H1 (cell line): ENCODE measurements at regions not wholly inside any gene's neighbourhood (a gene's known extent, or its start where the extent isn't known, plus 50 kb on each side); places are given as distances from the start of the nearest gene placed in this dataset.

Source experiments
- CTCF ChIA-PET: fragments of 300-600 bp; sonication (Branson Sonifier 250); formaldehyde crosslinking; loops from one replicate; lab custom pipeline; 2021; ENCODE audit not compliant: partially characterized antibody; lab: Charles Lee
- POLR2A ChIA-PET: fragments of 300-600 bp; sonication (Branson Sonifier 250); formaldehyde crosslinking; loops from one replicate; lab custom pipeline; 2021; ENCODE audit warnings: inconsistent platforms; ENCODE audit not compliant: partially characterized antibody; lab: Charles Lee
- DNase-seq, 2 experiments: peaks; one replicate each; pipeline versions ENCODE4 v3.0.0 to v3.0.0-alpha.2; 2010 to 2022; ENCODE audit warnings: low spot score in 2 of 2, low read depth in 1 of 2, mixed read lengths in 1 of 2
- FAIRE-seq: peaks from 2 replicates; lab custom pipeline; 2011; peaks lifted over from hg19 to GRCh38; lab: Jason Lieb, UNC
- H2AFZ ChIP-seq: 2 replicates; pipeline ENCODE4 v1.8.1; 2012; ENCODE audit warnings: low read length, inconsistent platforms
- H2AK5ac ChIP-seq: 2 replicates; pipeline ENCODE4 v1.6.1; 2013; ENCODE audit warnings: low read depth, low read length
- H2BK120ac ChIP-seq: replicated peaks from 2 replicates; pipeline ENCODE3; 2013; ENCODE audit warnings: low read depth, low read length, inconsistent platforms
- H2BK12ac ChIP-seq: 2 replicates; pipeline ENCODE4 v1.6.1; 2013; ENCODE audit warnings: low read depth, low read length
- H2BK15ac ChIP-seq: 2 replicates; pipeline ENCODE4 v1.6.1; 2013; ENCODE audit warnings: low read length
- H2BK20ac ChIP-seq: 2 replicates; pipeline ENCODE4 v1.6.1; 2013; ENCODE audit warnings: low read length
- H2BK5ac ChIP-seq: 2 replicates; pipeline ENCODE4 v1.6.1; 2013; ENCODE audit warnings: low read depth, low read length
- H3K14ac ChIP-seq: 2 replicates; pipeline ENCODE4 v1.6.1; 2013; ENCODE audit warnings: inconsistent platforms; ENCODE audit not compliant: insufficient read length
- H3K18ac ChIP-seq: 2 replicates; pipeline ENCODE4 v1.6.1; 2013; ENCODE audit warnings: low read length; ENCODE audit errors: extremely low read depth
- H3K23ac ChIP-seq: 2 replicates; pipeline ENCODE4 v1.6.1; 2013; ENCODE audit warnings: inconsistent platforms; ENCODE audit not compliant: insufficient read length
- H3K23me2 ChIP-seq: 2 replicates; pipeline ENCODE4 v1.6.1; 2013; ENCODE audit warnings: low read depth, low read length
- H3K27ac ChIP-seq: 2 replicates; pipeline ENCODE4 v1.6.1; 2011; ENCODE audit warnings: low read depth, low read length, inconsistent platforms
- H3K27me3 ChIP-seq, 4 experiments: replicated peaks in 1 of 4; 1 replicate in 1 of 4; 2 replicates in 3 of 4; pipeline versions ENCODE4 v1.6.1 to v1.8.1; 2011 to 2013; ENCODE audit warnings: low read length in 3 of 4, mild to moderate bottlenecking in 3 of 4, inconsistent platforms in 2 of 4, mixed read lengths in 2 of 4, moderate library complexity in 1 of 4; ENCODE audit not compliant: control insufficient read depth in 3 of 4, insufficient read depth in 3 of 4; ENCODE audit errors: extremely low read depth in 1 of 4
- H3K36me3 ChIP-seq, 4 experiments: 2 replicates each; pipeline versions ENCODE4 v1.6.1 to v1.8.1; 2011 to 2013; ENCODE audit warnings: mild to moderate bottlenecking in 4 of 4, low read length in 3 of 4, moderate library complexity in 2 of 4, control low read depth in 1 of 4, inconsistent platforms in 1 of 4; ENCODE audit not compliant: insufficient read depth in 4 of 4, control insufficient read depth in 2 of 4
- H3K4ac ChIP-seq: replicated peaks from 2 replicates; pipeline ENCODE3; 2013; ENCODE audit warnings: low read length, low read depth, mixed read lengths, inconsistent platforms; ENCODE audit not compliant: insufficient read length
- H3K4me1 ChIP-seq, 4 experiments: replicated peaks in 1 of 4; 1 replicate in 1 of 4; 2 replicates in 3 of 4; pipeline versions ENCODE4 v1.6.1 to v1.8.1; 2011 to 2013; ENCODE audit warnings: low read length in 3 of 4, inconsistent platforms in 2 of 4, mixed read lengths in 1 of 4; ENCODE audit not compliant: insufficient read depth in 4 of 4, control insufficient read depth in 3 of 4
- H3K4me2 ChIP-seq, 2 experiments: 2 replicates each; pipeline versions ENCODE4 v1.6.1 to v1.8.1; 2011 to 2013; ENCODE audit warnings: low read depth in 2 of 2, low read length in 2 of 2, control low read depth in 1 of 2, inconsistent platforms in 1 of 2, mild to moderate bottlenecking in 1 of 2; ENCODE audit not compliant: insufficient read depth in 1 of 2
- H3K4me3 ChIP-seq, 4 experiments: fragments of 200-600, 300-600 bp in 1 of 4; sonication (generic), shearing (Covaris generic), sonication (Bioruptor Twin) in 1 of 4; 2 replicates each; pipeline versions ENCODE4 v1.5.1 to v1.8.1; 2011 to 2016; ENCODE audit warnings: low read length in 4 of 4, low read depth in 3 of 4, control low read depth in 2 of 4, inconsistent platforms in 2 of 4, mild to moderate bottlenecking in 2 of 4, mixed read lengths in 1 of 4, moderate library complexity in 1 of 4; ENCODE audit not compliant: insufficient read depth in 2 of 4; ENCODE audit errors: extremely low read depth in 1 of 4
- H3K56ac ChIP-seq: replicated peaks from 2 replicates; pipeline ENCODE3; 2013; ENCODE audit warnings: low read depth, mild to moderate bottlenecking, mixed read lengths, low read length, inconsistent platforms; ENCODE audit not compliant: insufficient read length
- H3K79me1 ChIP-seq: 2 replicates; pipeline ENCODE4 v1.6.1; 2013; ENCODE audit warnings: low read depth, low read length, control low read depth
- H3K79me2 ChIP-seq, 2 experiments: 2 replicates each; pipeline versions ENCODE4 v1.6.1 to v1.8.1; 2012 to 2013; ENCODE audit warnings: low read length in 2 of 2, mild to moderate bottlenecking in 2 of 2, inconsistent platforms in 1 of 2; ENCODE audit not compliant: insufficient read depth in 2 of 2, control insufficient read depth in 1 of 2
- H3K9ac ChIP-seq, 4 experiments: replicated peaks in 1 of 4; 1 replicate in 1 of 4; 2 replicates in 3 of 4; pipeline versions ENCODE4 v1.6.1 to v1.8.1; 2011 to 2013; ENCODE audit warnings: low read depth in 3 of 4, low read length in 3 of 4, control low read depth in 2 of 4, mild to moderate bottlenecking in 2 of 4, moderate library complexity in 2 of 4, inconsistent platforms in 1 of 4; ENCODE audit errors: extremely low read depth in 1 of 4
- H3K9me3 ChIP-seq, 2 experiments: 2 replicates each; pipeline versions ENCODE4 v1.6.1 to v1.8.1; 2012 to 2013; ENCODE audit warnings: mild to moderate bottlenecking in 2 of 2, moderate library complexity in 2 of 2, control low read depth in 1 of 2, inconsistent platforms in 1 of 2, low read depth in 1 of 2, low read length in 1 of 2, mixed read lengths in 1 of 2; ENCODE audit not compliant: insufficient read depth in 2 of 2
- H4K20me1 ChIP-seq, 2 experiments: replicated peaks in 1 of 2; 2 replicates each; pipeline versions ENCODE3 to v1.8.1; 2011 to 2013; ENCODE audit warnings: inconsistent platforms in 2 of 2, low read length in 2 of 2, mild to moderate bottlenecking in 1 of 2; ENCODE audit not compliant: insufficient read depth in 2 of 2, control insufficient read depth in 1 of 2
- H4K5ac ChIP-seq: 2 replicates; pipeline ENCODE4 v1.6.1; 2013; ENCODE audit warnings: low read length, low read depth, mixed read lengths, inconsistent platforms; ENCODE audit not compliant: insufficient read length
- H4K8ac ChIP-seq: 2 replicates; pipeline ENCODE4 v1.8.0; 2013; ENCODE audit warnings: mild to moderate bottlenecking, moderate library complexity, low read length, inconsistent platforms; ENCODE audit not compliant: insufficient read depth; ENCODE audit errors: extremely low read depth
- H4K91ac ChIP-seq: replicated peaks from 2 replicates; pipeline ENCODE3; 2013; ENCODE audit warnings: low read length, mixed read lengths, inconsistent platforms; ENCODE audit not compliant: insufficient read length
- ASH2L ChIP-seq: fragments of 200-600, 300-600 bp; sonication (generic); IDR thresholded peaks from one replicate; pipeline ENCODE4 v1.7.1; 2017; ENCODE audit warnings: low read length
- BCL11A ChIP-seq, 2 experiments: IDR thresholded peaks; one replicate each; pipeline ENCODE4 v1.6.1; 2011; ENCODE audit warnings: low read depth in 2 of 2, low read length in 2 of 2, mild to moderate bottlenecking in 2 of 2
- BRCA1 ChIP-seq: IDR thresholded peaks from 2 replicates; pipeline ENCODE4 v1.6.1; 2012; ENCODE audit warnings: low read depth, low read length, improper control_type of control experiment
- CBX8 ChIP-seq: fragments of 300-800, 300-1000 bp; sonication (generic); IDR thresholded peaks from 2 replicates; pipeline ENCODE4 v1.7.1; 2016; ENCODE audit warnings: low read depth, low read length, borderline replicate concordance
- CHD2 ChIP-seq: IDR thresholded peaks from 2 replicates; pipeline ENCODE4 v1.6.1; 2012; ENCODE audit warnings: low read length, improper control_type of control experiment
- EP300 ChIP-seq, 2 experiments: IDR thresholded peaks; 1 replicate in 1 of 2; 2 replicates in 1 of 2; pipeline ENCODE4 v1.6.1; 2011 to 2012; ENCODE audit warnings: low read depth in 2 of 2, low read length in 2 of 2, mild to moderate bottlenecking in 2 of 2, borderline replicate concordance in 1 of 2, inconsistent platforms in 1 of 2, moderate library complexity in 1 of 2
- HDAC6 ChIP-seq: IDR thresholded peaks from one replicate; pipeline ENCODE4 v1.7.1; 2012; ENCODE audit warnings: low read depth, mild to moderate bottlenecking, inconsistent platforms, low read length, moderate library complexity
- JUND ChIP-seq: IDR thresholded peaks from 2 replicates; pipeline ENCODE4 v1.6.1; 2011; ENCODE audit warnings: mild to moderate bottlenecking, improper control_type of control experiment, low read length
- KDM1A ChIP-seq: fragments of 200-600, 300-600 bp; sonication (generic); IDR thresholded peaks from 2 replicates; pipeline ENCODE4 v1.7.1; 2016; ENCODE audit warnings: mild to moderate bottlenecking, low read length, borderline replicate concordance
- KDM5A ChIP-seq: fragments of 200-600 bp; IDR thresholded peaks from 2 replicates; pipeline ENCODE4 v1.7.1; 2012; ENCODE audit warnings: mild to moderate bottlenecking, low read length, inconsistent platforms, mixed read lengths
- MAFK ChIP-seq: IDR thresholded peaks from 2 replicates; pipeline ENCODE4 v1.6.1; 2012; ENCODE audit warnings: low read depth, mild to moderate bottlenecking, improper control_type of control experiment, low read length
- RAD21 ChIP-seq, 2 experiments: IDR thresholded peaks in 1 of 2; conservative IDR thresholded peaks in 1 of 2; 2 replicates each; pipeline ENCODE4 v1.6.1; 2011; ENCODE audit warnings: low read depth in 2 of 2, low read length in 2 of 2, improper control_type of control experiment in 1 of 2, inconsistent platforms in 1 of 2, mild to moderate bottlenecking in 1 of 2, moderate library complexity in 1 of 2
- RBBP5 ChIP-seq: IDR thresholded peaks from 2 replicates; pipeline ENCODE4 v1.7.1; 2012; ENCODE audit warnings: low read depth, mild to moderate bottlenecking, inconsistent platforms, low read length, moderate library complexity, borderline replicate concordance
- SUZ12 ChIP-seq: fragments of 200-600 bp; sonication (generic); IDR thresholded peaks from 2 replicates; pipeline ENCODE4 v1.6.1; 2012; ENCODE audit warnings: mild to moderate bottlenecking, inconsistent platforms, low read length, moderate library complexity, mixed read lengths
- TAF1 ChIP-seq: IDR thresholded peaks from 2 replicates; pipeline ENCODE4 v1.6.1; 2011; ENCODE audit warnings: mild to moderate bottlenecking, low read depth, low read length
- TEAD4 ChIP-seq: IDR thresholded peaks from 2 replicates; pipeline ENCODE4 v1.6.1; 2012; ENCODE audit warnings: low read depth, low read length, inconsistent platforms, mixed read lengths
- WGBS, 2 experiments: shearing (Covaris generic) in 1 of 2; methylation state at CpG; one replicate each; pipeline versions ENCODE4 v1.1.6 to v1.1.7; 2013 to 2015; ENCODE audit warnings: low lambda C conversion rate in 2 of 2, mixed read lengths in 2 of 2, inconsistent platforms in 1 of 2, low coverage in 1 of 2, missing lambda C conversion rate in 1 of 2; ENCODE audit not compliant: insufficient replicate concordance in 2 of 2, insufficient coverage in 1 of 2, insufficient read length in 1 of 2; ENCODE audit errors: extremely low coverage in 1 of 2, missing lambda C conversion rate in 1 of 2; 5-methylcytosine and 5-hydroxymethylcytosine counted together

- Histone ChIP-seq H2BK12ac (no peak overlapping the region), H3K18ac (no peak overlapping the region), H3K4me1 (no peaks in the 10 kb centered on the region; a peak in 1 of 7 replicates), H2BK5ac (no peak overlapping the region), H2BK20ac (no peak overlapping the region), H4K5ac (no peak overlapping the region), H3K9ac (no peak overlapping the region), H4K91ac (no peak overlapping the region), H3K56ac (no peak overlapping the region), H2BK120ac (no peak overlapping the region), H2AK5ac (no peak overlapping the region), H3K36me3 (no peaks in the 10 kb centered on the region), H3K4me3 (no peak overlapping the region), H3K23ac (no peak overlapping the region), H2AFZ (no peak overlapping the region), H3K4me2 (no peak overlapping the region), H3K9me3 (no peaks in the 10 kb centered on the region), H4K8ac (no peak overlapping the region), H3K23me2 (no peaks in the 10 kb centered on the region), H3K27ac (no peak overlapping the region), H3K79me2 (no peaks in the 10 kb centered on the region), H3K79me1 (no peaks in the 10 kb centered on the region), H3K4ac (no peak overlapping the region), H2BK15ac (no peak overlapping the region), H3K14ac (no peak overlapping the region), H4K20me1 (no peaks in the 10 kb centered on the region), H3K27me3 (no peaks in the 10 kb centered on the region)
- ChIA-PET POLR2A (no interaction called here), CTCF (interaction anchor here (0.6 kb wide), 1 partner anchor 13 kb away, joined by 3 read pairs; no protein-coding TSS in a partner anchor)
- FAIRE-seq (no peak), DNase-seq (no peak)
- WGBS, 2 experiments = 96% methylated on average over 4 of the region's 4 CpGs; no CpG with 5 or more reads in 1 of the 2 experiments
- no peak for TF ChIP-seq ASH2L
- TF ChIP-seq CBX8 = no peak
- TF ChIP-seq HDAC6 = no peak
- TF ChIP-seq BCL11A (IDR thresholded peaks at IDR 0.05; ENCODE audit: low read depth in 2 of 2, low read length in 2 of 2) = no peak
- TF ChIP-seq MAFK = no peak
- TF ChIP-seq KDM1A = no peak
- no peak for TF ChIP-seq TAF1
- no peak for TF ChIP-seq SUZ12
- no peak for TF ChIP-seq KDM5A
- no peak for TF ChIP-seq EP300 (IDR thresholded peaks at IDR 0.05; ENCODE audit: borderline replicate concordance in 1 of 2, low read depth in 2 of 2, low read length in 2 of 2)
- no peak for TF ChIP-seq RBBP5
- no peak for TF ChIP-seq CHD2
- no peak for TF ChIP-seq TEAD4
- no peak for TF ChIP-seq JUND
- no peak for TF ChIP-seq RAD21 (IDR thresholded peaks at IDR 0.05 in 1 of 2, conservative IDR thresholded peaks at IDR 0.05 in 1 of 2; ENCODE audit: low read depth in 2 of 2, low read length in 2 of 2)
- no peak for TF ChIP-seq BRCA1
Measured at GRCh38 chr13:107185889-107186288, 618.0 kb upstream of the ARGLU1 start.
